ENCODE measurements at regions not wholly inside any gene's neighbourhood (a gene's known extent, or its start where the extent isn't known, plus 50 kb on each side); places are given as distances from the start of the nearest gene placed in this dataset.

- no peak overlapping the region for H3K4me3 ChIP-seq (ENCODE audit: low read depth, low read length)
- no peak for ATAC-seq (ENCODE audit: low read depth in 2 of 2)
- Mint-ChIP-seq H3K9me3 (peaks cover 0 to 7% (median 0%) of the 10 kb centered on the region in 7 donors), H3K4me3 (no peak overlapping the region), H3K4me1 (peaks cover 5 to 10% (median 6%) of the 10 kb centered on the region in 4 donors), H3K36me3 (peaks cover 10% of the 10 kb centered on the region), H3K27me3 (peaks cover 4% of the 10 kb centered on the region), H3K27ac (no peak overlapping the region)
- no peak overlapping the region for H3K27ac ChIP-seq (ENCODE audit: insufficient read depth, low read length, poor library complexity, severe bottlenecking)
- H3K27me3 ChIP-seq (ENCODE audit: control insufficient read depth, insufficient read depth, low read length): no peaks in the 10 kb centered on the region
- no peak for DNase-seq
- no peaks in the 10 kb centered on the region for H3K4me1 ChIP-seq (ENCODE audit: control insufficient read depth, insufficient read depth, low read length, poor library complexity, severe bottlenecking)
- H3K9me3 ChIP-seq (ENCODE audit: control insufficient read depth in 2 of 2, low read length in 2 of 2): peaks cover 0 to 3% of the 10 kb centered on the region in 2 experiments
- no peaks in the 10 kb centered on the region for H3K36me3 ChIP-seq (ENCODE audit: control insufficient read depth, insufficient read depth, low read length)
Measured at GRCh38 chr2:12399240-12399639, 317.5 kb upstream of the TRIB2 start.

GRCh38 chr2:12400543-12400942 is 316.2 kb upstream of the TRIB2 start:
- H3K27ac Mint-ChIP-seq: no peak overlapping the region
- peaks cover 0 to 7% (median 0%) of the 10 kb centered on the region in 7 donors for H3K9me3 Mint-ChIP-seq
- DNase-seq (no peak), ATAC-seq (ENCODE audit: low read depth in 2 of 2) (no peak)
- H3K4me3 Mint-ChIP-seq: no peak overlapping the region
- no peaks in the 10 kb centered on the region for H3K27me3 ChIP-seq (ENCODE audit: control insufficient read depth, insufficient read depth, low read length)
- peaks cover 10% of the 10 kb centered on the region for H3K36me3 Mint-ChIP-seq
- peaks cover 0 to 11% (median under 1%) of the 10 kb centered on the region in 4 donors for H3K4me1 Mint-ChIP-seq
- H3K27me3 Mint-ChIP-seq: peaks cover 4% of the 10 kb centered on the region
- peaks cover 0 to 3% of the 10 kb centered on the region in 2 experiments for H3K9me3 ChIP-seq (ENCODE audit: control insufficient read depth in 2 of 2, low read length in 2 of 2)
- H3K36me3 ChIP-seq (ENCODE audit: control insufficient read depth, insufficient read depth, low read length): no peaks in the 10 kb centered on the region
- no peak overlapping the region for H3K4me3 ChIP-seq (ENCODE audit: low read depth, low read length)
- H3K27ac ChIP-seq (ENCODE audit: insufficient read depth, low read length, poor library complexity, severe bottlenecking): no peak overlapping the region
- no peaks in the 10 kb centered on the region for H3K4me1 ChIP-seq (ENCODE audit: control insufficient read depth, insufficient read depth, low read length, poor library complexity, severe bottlenecking)

DNA sequence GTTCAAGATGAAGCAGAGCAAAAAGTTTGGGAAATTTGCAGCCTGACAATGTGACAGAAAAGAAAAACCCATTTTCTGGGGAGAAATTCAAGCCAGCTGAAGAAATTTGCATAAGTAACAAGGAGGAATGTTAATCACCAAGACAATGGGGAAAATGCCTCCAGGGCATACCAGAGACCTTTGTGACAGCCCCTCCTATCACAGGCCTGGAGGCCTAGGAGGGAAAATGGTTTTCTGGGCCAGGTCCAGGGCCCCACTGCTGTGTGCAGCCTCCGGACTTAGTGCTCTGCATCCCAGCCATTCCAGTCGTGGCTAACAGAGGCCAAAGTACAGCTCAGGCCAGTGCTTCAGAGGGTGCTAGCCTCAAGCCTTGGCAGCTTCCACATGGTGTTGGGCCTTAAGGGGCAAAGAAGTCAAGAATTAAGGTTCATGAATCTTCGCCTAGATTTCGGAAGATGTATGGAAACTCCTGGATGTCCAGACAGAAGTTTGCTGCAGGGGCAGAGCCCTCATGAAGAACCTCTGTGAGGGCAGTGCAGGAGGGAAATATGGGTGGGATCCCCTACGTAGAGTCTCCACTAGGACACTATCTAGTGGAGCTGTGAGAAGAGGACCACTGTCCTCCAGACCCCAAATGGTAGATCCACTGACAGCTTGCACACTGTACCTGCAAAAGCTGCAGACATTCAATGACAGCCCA is 314.1 kb upstream of the TRIB2 start:
- H3K36me3 Mint-ChIP-seq: peaks cover 10% of the 10 kb centered on the region
- H3K9me3 Mint-ChIP-seq: peaks cover 0 to 7% (median 0%) of the 10 kb centered on the region in 7 donors
- ATAC-seq (ENCODE audit: low read depth in 2 of 2): no peak
- peaks cover 0 to 11% (median 1%) of the 10 kb centered on the region in 4 donors for H3K4me1 Mint-ChIP-seq
- Histone ChIP-seq H3K9me3 (ENCODE audit: control insufficient read depth in 2 of 2, low read length in 2 of 2) (peaks cover 0 to 3% of the 10 kb centered on the region in 2 experiments), H3K27ac (ENCODE audit: insufficient read depth, low read length, poor library complexity, severe bottlenecking) (no peak overlapping the region), H3K4me1 (ENCODE audit: control insufficient read depth, insufficient read depth, low read length, poor library complexity, severe bottlenecking) (no peaks in the 10 kb centered on the region), H3K36me3 (ENCODE audit: control insufficient read depth, insufficient read depth, low read length) (no peaks in the 10 kb centered on the region), H3K4me3 (ENCODE audit: low read depth, low read length) (no peak overlapping the region), H3K27me3 (ENCODE audit: control insufficient read depth, insufficient read depth, low read length) (no peaks in the 10 kb centered on the region)
- H3K27ac Mint-ChIP-seq: no peak overlapping the region
- no peak for DNase-seq
- H3K27me3 Mint-ChIP-seq: peaks cover 4% of the 10 kb centered on the region
- H3K4me3 Mint-ChIP-seq: no peak overlapping the region

DNA sequence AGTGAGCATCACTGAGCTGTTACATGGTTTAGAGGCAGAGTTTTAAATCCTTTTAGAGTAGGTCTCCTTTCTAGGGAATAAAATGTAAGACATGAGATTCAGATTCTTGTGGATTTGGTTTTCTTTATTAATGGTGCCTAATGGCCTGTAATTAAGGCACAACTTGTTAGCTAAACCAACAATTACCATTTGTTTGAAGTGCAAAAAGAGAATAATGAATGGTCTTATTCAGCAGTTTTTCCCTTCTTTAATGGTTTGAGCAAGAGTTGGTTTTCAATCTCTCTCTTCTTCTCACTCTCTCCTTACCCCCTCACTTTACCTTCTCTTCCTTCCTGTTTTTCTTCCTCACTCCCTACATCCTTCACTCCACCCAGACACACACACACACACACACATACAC is 312.2 kb upstream of the TRIB2 start:
- Mint-ChIP-seq H3K9me3 (peaks cover 0 to 7% (median 0%) of the 10 kb centered on the region in 7 donors), H3K27me3 (peaks cover 4% of the 10 kb centered on the region), H3K4me1 (peaks cover 0 to 7% (median under 1%) of the 10 kb centered on the region in 4 donors), H3K27ac (peak overlapping the region in 1 of 3 donors; percentile 39), H3K4me3 (no peak overlapping the region), H3K36me3 (peaks cover 10% of the 10 kb centered on the region)
- no peaks in the 10 kb centered on the region for H3K4me1 ChIP-seq (ENCODE audit: control insufficient read depth, insufficient read depth, low read length, poor library complexity, severe bottlenecking)
- ATAC-seq (ENCODE audit: low read depth in 2 of 2): no peak
- H3K36me3 ChIP-seq (ENCODE audit: control insufficient read depth, insufficient read depth, low read length): no peaks in the 10 kb centered on the region
- DNase-seq: no peak
- peaks cover 0 to 3% of the 10 kb centered on the region in 2 experiments for H3K9me3 ChIP-seq (ENCODE audit: control insufficient read depth in 2 of 2, low read length in 2 of 2)
- H3K4me3 ChIP-seq (ENCODE audit: low read depth, low read length): no peak overlapping the region
- H3K27me3 ChIP-seq (ENCODE audit: control insufficient read depth, insufficient read depth, low read length): no peaks in the 10 kb centered on the region
- H3K27ac ChIP-seq (ENCODE audit: insufficient read depth, low read length, poor library complexity, severe bottlenecking): no peak overlapping the region

- H3K36me3 ChIP-seq (ENCODE audit: control insufficient read depth, insufficient read depth, low read length): no peaks in the 10 kb centered on the region
- Mint-ChIP-seq H3K4me1 (peaks cover 0 to 10% (median under 1%) of the 10 kb centered on the region in 4 donors), H3K4me3 (no peak overlapping the region), H3K27me3 (no peaks in the 10 kb centered on the region), H3K27ac (no peak overlapping the region), H3K9me3 (peaks cover 0 to 9% (median 0%) of the 10 kb centered on the region in 7 donors), H3K36me3 (peaks cover 8% of the 10 kb centered on the region)
- H3K27ac ChIP-seq (ENCODE audit: insufficient read depth, low read length, poor library complexity, severe bottlenecking): no peak overlapping the region
- peaks cover 0 to 3% of the 10 kb centered on the region in 2 experiments for H3K9me3 ChIP-seq (ENCODE audit: control insufficient read depth in 2 of 2, low read length in 2 of 2)
- H3K4me3 ChIP-seq (ENCODE audit: low read depth, low read length): no peak overlapping the region
- no peaks in the 10 kb centered on the region for H3K27me3 ChIP-seq (ENCODE audit: control insufficient read depth, insufficient read depth, low read length)
- peaks cover 2% of the 10 kb centered on the region for H3K4me1 ChIP-seq (ENCODE audit: control insufficient read depth, insufficient read depth, low read length, poor library complexity, severe bottlenecking)
- ATAC-seq (ENCODE audit: low read depth in 2 of 2): no peak
- DNase-seq: no peak
Measured at GRCh38 chr2:12407160-12407559, 309.6 kb upstream of the TRIB2 start.

DNA sequence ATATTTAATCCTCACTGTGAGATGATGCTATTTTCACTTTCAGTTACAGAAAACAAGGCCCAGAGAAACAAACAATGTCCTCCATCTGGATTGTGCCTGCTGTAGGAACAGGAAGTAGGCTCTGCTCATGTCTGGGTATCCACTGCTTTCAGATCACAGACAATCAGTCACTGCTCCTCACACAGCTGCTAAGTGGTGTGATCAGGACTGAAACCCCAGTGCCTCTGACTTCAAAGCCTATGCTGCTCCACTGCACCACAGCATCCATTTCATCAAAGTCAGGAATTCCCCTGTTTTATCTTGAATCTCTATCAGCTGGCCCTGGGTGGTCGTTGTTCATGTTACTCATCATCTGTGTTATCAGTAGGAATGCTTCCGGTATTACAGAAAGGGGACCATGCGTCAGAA is 303.8 kb upstream of the TRIB2 start:
- Histone ChIP-seq H3K4me1 (ENCODE audit: control insufficient read depth, insufficient read depth, low read length, poor library complexity, severe bottlenecking) (peaks cover 25% of the 10 kb centered on the region), H3K36me3 (ENCODE audit: control insufficient read depth, insufficient read depth, low read length) (no peaks in the 10 kb centered on the region), H3K9me3 (ENCODE audit: control insufficient read depth in 2 of 2, low read length in 2 of 2) (no peaks in the 10 kb centered on the region), H3K4me3 (ENCODE audit: low read depth, low read length) (peak overlapping the region; percentile 48), H3K27me3 (ENCODE audit: control insufficient read depth, insufficient read depth, low read length) (no peaks in the 10 kb centered on the region), H3K27ac (ENCODE audit: insufficient read depth, low read length, poor library complexity, severe bottlenecking) (no peak overlapping the region)
- Mint-ChIP-seq H3K4me3 (no peak overlapping the region), H3K9me3 (peaks cover 0 to 4% (median 0%) of the 10 kb centered on the region in 7 donors), H3K27me3 (no peaks in the 10 kb centered on the region), H3K4me1 (peaks cover 23 to 43% (median 29%) of the 10 kb centered on the region in 4 donors), H3K36me3 (no peaks in the 10 kb centered on the region), H3K27ac (peak overlapping the region; percentile 80 to 86 (median 80))
- peak; percentile 72 for ATAC-seq (ENCODE audit: low read depth in 2 of 2)
- DNase-seq: peak in 2 of 3 donors; percentile 6 to 70

DNA sequence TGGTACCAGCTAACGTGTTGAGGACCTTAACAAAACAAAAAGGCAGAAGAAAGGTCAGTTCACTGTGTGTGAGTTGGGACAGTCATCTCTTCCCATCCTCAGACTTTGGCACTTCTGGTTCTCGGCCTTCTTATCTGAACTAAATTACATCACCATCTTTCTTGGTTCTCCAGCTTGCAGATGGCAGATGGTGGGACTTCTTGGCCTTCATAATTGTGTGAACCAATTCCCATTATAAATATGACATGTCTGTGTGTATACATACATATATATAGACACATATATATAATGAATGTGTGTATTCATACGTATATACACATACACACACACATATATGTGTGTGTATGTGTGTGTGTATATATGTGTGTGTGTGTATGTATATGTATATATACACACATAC is 301.2 kb upstream of the TRIB2 start:
- H3K36me3 ChIP-seq (ENCODE audit: control insufficient read depth, insufficient read depth, low read length): no peaks in the 10 kb centered on the region
- H3K4me3 ChIP-seq (ENCODE audit: low read depth, low read length): no peak overlapping the region
- H3K4me1 ChIP-seq (ENCODE audit: control insufficient read depth, insufficient read depth, low read length, poor library complexity, severe bottlenecking): peaks cover 33% of the 10 kb centered on the region
- no peaks in the 10 kb centered on the region for H3K9me3 ChIP-seq (ENCODE audit: control insufficient read depth in 2 of 2, low read length in 2 of 2)
- H3K27me3 Mint-ChIP-seq: no peaks in the 10 kb centered on the region
- ATAC-seq (ENCODE audit: low read depth in 2 of 2) (no peak), DNase-seq (no peak)
- H3K27ac Mint-ChIP-seq: peak overlapping the region in 2 of 3 donors; percentile 36 to 46
- H3K4me3 Mint-ChIP-seq: no peak overlapping the region
- H3K4me1 Mint-ChIP-seq: peaks cover 28 to 60% (median 35%) of the 10 kb centered on the region in 4 donors
- no peaks in the 10 kb centered on the region for H3K36me3 Mint-ChIP-seq
- peaks cover 0 to 4% (median 0%) of the 10 kb centered on the region in 7 donors for H3K9me3 Mint-ChIP-seq
- H3K27ac ChIP-seq (ENCODE audit: insufficient read depth, low read length, poor library complexity, severe bottlenecking): no peak overlapping the region
- no peaks in the 10 kb centered on the region for H3K27me3 ChIP-seq (ENCODE audit: control insufficient read depth, insufficient read depth, low read length)

- H3K36me3 Mint-ChIP-seq: no peaks in the 10 kb centered on the region
- no peaks in the 10 kb centered on the region for H3K27me3 Mint-ChIP-seq
- Histone ChIP-seq H3K27me3 (ENCODE audit: control insufficient read depth, insufficient read depth, low read length) (no peaks in the 10 kb centered on the region), H3K27ac (ENCODE audit: insufficient read depth, low read length, poor library complexity, severe bottlenecking) (no peak overlapping the region), H3K36me3 (ENCODE audit: control insufficient read depth, insufficient read depth, low read length) (no peaks in the 10 kb centered on the region), H3K4me1 (ENCODE audit: control insufficient read depth, insufficient read depth, low read length, poor library complexity, severe bottlenecking) (peaks cover 33% of the 10 kb centered on the region), H3K4me3 (ENCODE audit: low read depth, low read length) (peak overlapping the region; percentile 58), H3K9me3 (ENCODE audit: control insufficient read depth in 2 of 2, low read length in 2 of 2) (no peaks in the 10 kb centered on the region)
- DNase-seq (peak; percentile 23 to 91 (median 62)), ATAC-seq (ENCODE audit: low read depth in 2 of 2) (peak; percentile 60 to 78)
- peaks cover 32 to 63% (median 39%) of the 10 kb centered on the region in 4 donors for H3K4me1 Mint-ChIP-seq
- peak overlapping the region in 3 of 4 donors; percentile 1 to 50 (median 39) for H3K4me3 Mint-ChIP-seq
- H3K9me3 Mint-ChIP-seq: no peaks in the 10 kb centered on the region
- peak overlapping the region; percentile 23 to 70 (median 33) for H3K27ac Mint-ChIP-seq
Measured at GRCh38 chr2:12416600-12416999, 300.1 kb upstream of the TRIB2 start.

Measured in CD4-positive, CD25-positive, alpha-beta regulatory T cell (primary cell).